Fibroblast of villous mesenchyme (primary cell): ENCODE measurements at regions not wholly inside any gene's neighbourhood (a gene's known extent, or its start where the extent isn't known, plus 50 kb on each side); places are given as distances from the start of the nearest gene placed in this dataset.

Experiments used
- DNase-seq: peaks from one replicate; pipeline ENCODE4 v3.0.0-alpha.2; 2010; ENCODE audit warnings: low read depth
- H3K4me3 ChIP-seq: 2 replicates; pipeline ENCODE4 v1.5.1; 2011; ENCODE audit warnings: low read depth, mild to moderate bottlenecking, low read length
- TF ChIP-seq, protein P1 (sequence below): IDR thresholded peaks from 2 replicates; pipeline ENCODE4 v1.5.1; 2012; ENCODE audit warnings: low read depth, mild to moderate bottlenecking, low read length; ENCODE audit not compliant: insufficient read depth

GRCh38 chr13:43994999-43995859 lies 115.5 kb downstream of the LACC1 start:
- no peak overlapping the region for H3K4me3 ChIP-seq
- TF ChIP-seq, protein P1, sequence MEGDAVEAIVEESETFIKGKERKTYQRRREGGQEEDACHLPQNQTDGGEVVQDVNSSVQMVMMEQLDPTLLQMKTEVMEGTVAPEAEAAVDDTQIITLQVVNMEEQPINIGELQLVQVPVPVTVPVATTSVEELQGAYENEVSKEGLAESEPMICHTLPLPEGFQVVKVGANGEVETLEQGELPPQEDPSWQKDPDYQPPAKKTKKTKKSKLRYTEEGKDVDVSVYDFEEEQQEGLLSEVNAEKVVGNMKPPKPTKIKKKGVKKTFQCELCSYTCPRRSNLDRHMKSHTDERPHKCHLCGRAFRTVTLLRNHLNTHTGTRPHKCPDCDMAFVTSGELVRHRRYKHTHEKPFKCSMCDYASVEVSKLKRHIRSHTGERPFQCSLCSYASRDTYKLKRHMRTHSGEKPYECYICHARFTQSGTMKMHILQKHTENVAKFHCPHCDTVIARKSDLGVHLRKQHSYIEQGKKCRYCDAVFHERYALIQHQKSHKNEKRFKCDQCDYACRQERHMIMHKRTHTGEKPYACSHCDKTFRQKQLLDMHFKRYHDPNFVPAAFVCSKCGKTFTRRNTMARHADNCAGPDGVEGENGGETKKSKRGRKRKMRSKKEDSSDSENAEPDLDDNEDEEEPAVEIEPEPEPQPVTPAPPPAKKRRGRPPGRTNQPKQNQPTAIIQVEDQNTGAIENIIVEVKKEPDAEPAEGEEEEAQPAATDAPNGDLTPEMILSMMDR, result no peak
- no peak for DNase-seq

- H3K4me3 ChIP-seq, result no peak overlapping the region
- DNase-seq, result no peak
- TF ChIP-seq, protein P1, result no peak
Measured at GRCh38 chr13:43996221-43996620, 116.5 kb downstream of the LACC1 start.

DNA sequence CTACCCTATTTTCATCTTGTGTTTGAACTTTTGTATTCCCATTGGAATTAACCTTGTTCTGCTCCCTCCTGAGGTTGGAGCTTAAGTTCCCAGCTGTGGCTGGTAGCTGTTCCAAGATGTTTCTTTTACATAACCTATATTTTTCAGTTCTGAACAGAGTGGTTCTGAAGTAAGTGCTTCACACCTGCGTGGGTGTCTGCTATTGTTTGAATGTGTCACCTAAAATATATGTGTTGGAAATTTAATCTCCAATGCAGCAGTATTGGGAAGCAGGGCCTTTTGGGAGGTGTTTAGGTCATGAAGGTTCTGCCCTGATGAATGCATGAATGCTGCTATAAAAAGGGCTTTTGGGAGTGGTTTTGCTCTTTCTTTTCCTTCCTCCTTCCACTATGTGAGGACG lies 123.8 kb downstream of the LACC1 start:
- TF ChIP-seq, protein P1, result no peak
- no peak overlapping the region for H3K4me3 ChIP-seq
- DNase-seq, result no peak

DNA sequence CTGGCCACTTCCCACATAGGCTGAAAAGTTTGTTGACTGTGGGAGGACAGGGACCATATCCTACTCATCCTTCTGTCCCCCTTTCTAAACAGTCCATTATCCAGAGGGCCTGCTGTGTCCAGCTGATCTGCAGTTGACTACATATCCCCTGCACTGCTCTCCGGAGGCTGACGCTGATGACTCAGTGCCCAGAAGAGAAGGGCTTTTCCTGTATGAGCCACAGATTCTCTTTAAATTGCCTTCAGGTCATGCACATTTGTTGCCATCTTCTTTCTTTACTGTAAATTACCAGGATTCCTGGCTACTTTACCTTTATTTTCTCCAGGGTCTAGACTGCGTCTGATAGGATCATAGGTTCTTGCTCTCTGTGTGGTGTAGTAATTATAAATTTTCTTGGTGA lies 125.2 kb downstream of the LACC1 start:
- TF ChIP-seq, protein P1, result no peak
- DNase-seq, result peak; percentile 17
- H3K4me3 ChIP-seq, result no peak overlapping the region

DNA sequence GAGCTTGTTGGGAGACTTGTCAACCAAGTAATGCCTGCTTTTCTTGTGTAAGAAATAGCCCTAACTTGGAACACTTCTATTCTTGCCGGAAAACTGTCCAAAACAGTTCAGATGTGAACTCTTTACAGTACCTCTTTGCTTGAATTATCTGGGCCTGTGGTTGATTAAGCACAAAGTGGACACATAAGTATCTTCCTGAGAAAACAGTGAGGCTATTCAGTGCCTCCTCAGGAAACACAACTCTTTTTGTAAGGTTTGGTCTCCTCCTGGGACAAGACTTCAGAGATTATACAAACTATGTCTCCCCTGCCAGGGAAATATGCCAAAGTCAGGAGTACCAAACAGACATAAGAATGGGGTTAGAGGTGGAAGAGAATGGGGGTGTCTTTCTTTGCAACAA lies 127.7 kb downstream of the LACC1 start:
- TF ChIP-seq, protein P1, result no peak
- no peak overlapping the region for H3K4me3 ChIP-seq
- no peak for DNase-seq

- TF ChIP-seq, protein P1, result no peak
- DNase-seq, result no peak
- H3K4me3 ChIP-seq, result no peak overlapping the region
Measured at GRCh38 chr13:44011036-44011435, 131.3 kb downstream of the LACC1 start.
